Activated CD4-positive, alpha-beta T cell treated with anti-CD3 and anti-CD28 coated beads, Interleukin-2, amount 10 ng/mL, durations not matched to agents 7 days and 5 days (primary cell): ENCODE measurements at regions not wholly inside any gene's neighbourhood (a gene's known extent, or its start where the extent isn't known, plus 50 kb on each side); places are given as distances from the start of the nearest gene placed in this dataset.

Experiments
- CTCF ChIA-PET: fragments of 350-600 bp; sonication (Branson Sonifier 250); formaldehyde crosslinking; loops from one replicate; lab custom pipeline; 2021; ENCODE audit warnings: antibody characterized with exemption; lab: Charles Lee
- POLR2A ChIA-PET: fragments of 350-600 bp; sonication (Branson Sonifier 250); formaldehyde crosslinking; loops from one replicate; lab custom pipeline; 2021; ENCODE audit warnings: antibody characterized with exemption; lab: Charles Lee
- DNase-seq: peaks from one replicate; pipeline ENCODE4 v3.0.0-alpha.2; 2020
- H3K27ac Mint-ChIP-seq: one replicate; pipeline ENCODE4 v1.8.0; 2021; ENCODE audit warnings: mild to moderate bottlenecking, moderate library complexity, mixed read lengths
- H3K27me3 Mint-ChIP-seq: one replicate; pipeline ENCODE4 v1.8.0; 2021; ENCODE audit warnings: mixed read lengths
- H3K36me3 Mint-ChIP-seq: one replicate; pipeline ENCODE4 v1.8.0; 2021; ENCODE audit warnings: low read depth, mixed read lengths
- H3K4me1 Mint-ChIP-seq: one replicate; pipeline ENCODE4 v1.8.0; 2021; ENCODE audit warnings: mixed read lengths
- H3K4me3 Mint-ChIP-seq: one replicate; pipeline ENCODE4 v1.8.0; 2021; ENCODE audit warnings: mild to moderate bottlenecking, moderate library complexity, mixed read lengths
- H3K9me3 Mint-ChIP-seq: one replicate; pipeline ENCODE4 v1.8.0; 2021; ENCODE audit warnings: mixed read lengths

- Mint-ChIP-seq H3K4me1 (peaks cover 5% of the 10 kb centered on the region), H3K27ac (no peak overlapping the region), H3K4me3 (no peak overlapping the region), H3K9me3 (no peaks in the 10 kb centered on the region), H3K36me3 (no peaks in the 10 kb centered on the region), H3K27me3 (peaks cover 14% of the 10 kb centered on the region)
- ChIA-PET POLR2A (no interaction called here), CTCF (interaction anchor here (0.7 to 5.6 kb wide), 10 partner anchors 10 to 314 kb away, joined by 3 to 32 read pairs (median 5); no protein-coding TSS in a partner anchor)
- no peak for DNase-seq
Measured at GRCh38 chr7:106177300-106177690, 65.2 kb upstream of the SYPL1 start.

GRCh38 chr7:106176414-106177299 is 64.5 kb upstream of the SYPL1 start:
- Mint-ChIP-seq H3K36me3 (no peaks in the 10 kb centered on the region), H3K27ac (no peak overlapping the region), H3K9me3 (no peaks in the 10 kb centered on the region), H3K4me1 (peaks cover 3% of the 10 kb centered on the region), H3K27me3 (peaks cover 14% of the 10 kb centered on the region), H3K4me3 (no peak overlapping the region)
- CTCF ChIA-PET: interaction anchor here (0.6 to 5.6 kb wide), 13 partner anchors 9 to 390 kb away, joined by 3 to 32 read pairs (median 4); no protein-coding TSS in a partner anchor
- POLR2A ChIA-PET: no interaction called here
- DNase-seq: peak; percentile 70

- CTCF ChIA-PET: interaction anchor here (2.1 to 5.6 kb wide), 3 partner anchors 8 to 286 kb away, joined by 5 to 32 read pairs (median 15); no protein-coding TSS in a partner anchor
- no peak for DNase-seq
- H3K36me3 Mint-ChIP-seq: no peaks in the 10 kb centered on the region
- peaks cover 14% of the 10 kb centered on the region for H3K27me3 Mint-ChIP-seq
- peaks cover 3% of the 10 kb centered on the region for H3K4me1 Mint-ChIP-seq
- H3K4me3 Mint-ChIP-seq: no peak overlapping the region
- POLR2A ChIA-PET: no interaction called here
- H3K27ac Mint-ChIP-seq: no peak overlapping the region
- no peaks in the 10 kb centered on the region for H3K9me3 Mint-ChIP-seq
Measured at GRCh38 chr7:106175507-106175906, 63.4 kb upstream of the SYPL1 start.

GRCh38 chr7:106170651-106171050 is 58.5 kb upstream of the SYPL1 start:
- Mint-ChIP-seq H3K4me3 (no peak overlapping the region), H3K27me3 (peaks cover 11% of the 10 kb centered on the region), H3K9me3 (no peaks in the 10 kb centered on the region), H3K4me1 (no peaks in the 10 kb centered on the region), H3K27ac (no peak overlapping the region), H3K36me3 (no peaks in the 10 kb centered on the region)
- CTCF ChIA-PET: no interaction called here
- POLR2A ChIA-PET: no interaction called here
- DNase-seq: no peak

GRCh38 chr7:106169821-106170610 is 57.9 kb upstream of the SYPL1 start:
- no peak for DNase-seq
- Mint-ChIP-seq H3K4me3 (no peak overlapping the region), H3K27me3 (peaks cover 8% of the 10 kb centered on the region), H3K27ac (no peak overlapping the region), H3K9me3 (no peaks in the 10 kb centered on the region), H3K4me1 (no peaks in the 10 kb centered on the region), H3K36me3 (no peaks in the 10 kb centered on the region)
- POLR2A ChIA-PET: no interaction called here
- CTCF ChIA-PET: interaction anchor here (1.4 kb wide), 1 partner anchor 109 kb away, joined by 3 read pairs; no protein-coding TSS in a partner anchor

- H3K27me3 Mint-ChIP-seq: peaks cover 3% of the 10 kb centered on the region
- peaks cover 4% of the 10 kb centered on the region for H3K9me3 Mint-ChIP-seq
- H3K4me3 Mint-ChIP-seq: no peak overlapping the region
- POLR2A ChIA-PET: no interaction called here
- CTCF ChIA-PET: interaction anchor here (0.9 to 3.5 kb wide), 6 partner anchors 9 to 295 kb away, joined by 3 to 15 read pairs (median 4); no protein-coding TSS in a partner anchor
- no peaks in the 10 kb centered on the region for H3K36me3 Mint-ChIP-seq
- DNase-seq: no peak
- no peak overlapping the region for H3K27ac Mint-ChIP-seq
- H3K4me1 Mint-ChIP-seq: no peaks in the 10 kb centered on the region
Measured at GRCh38 chr7:106167439-106168136, 55.5 kb upstream of the SYPL1 start.

- no peaks in the 10 kb centered on the region for H3K4me1 Mint-ChIP-seq
- H3K4me3 Mint-ChIP-seq: no peak overlapping the region
- CTCF ChIA-PET: interaction anchor here (1.0 to 3.5 kb wide), 5 partner anchors 10 to 123 kb away, joined by 3 to 15 read pairs (median 5); no protein-coding TSS in a partner anchor
- H3K27me3 Mint-ChIP-seq: peaks cover 3% of the 10 kb centered on the region
- H3K9me3 Mint-ChIP-seq: peaks cover 4% of the 10 kb centered on the region
- no peaks in the 10 kb centered on the region for H3K36me3 Mint-ChIP-seq
- peak; percentile 54 for DNase-seq
- POLR2A ChIA-PET: no interaction called here
- H3K27ac Mint-ChIP-seq: no peak overlapping the region
Measured at GRCh38 chr7:106166651-106167342, 54.7 kb upstream of the SYPL1 start.

- Mint-ChIP-seq H3K4me3 (no peak overlapping the region), H3K27me3 (peaks cover 8% of the 10 kb centered on the region), H3K36me3 (no peaks in the 10 kb centered on the region), H3K27ac (no peak overlapping the region), H3K9me3 (peaks cover 4% of the 10 kb centered on the region), H3K4me1 (no peaks in the 10 kb centered on the region)
- DNase-seq: no peak
- POLR2A ChIA-PET: interaction anchor here (0.5 kb wide), 1 partner anchor 355 kb away, joined by 3 read pairs; no protein-coding TSS in a partner anchor
- CTCF ChIA-PET: interaction anchor here (0.6 to 3.5 kb wide), 7 partner anchors 11 to 1356 kb away, joined by 3 to 15 read pairs (median 5); no protein-coding TSS in a partner anchor
Measured at GRCh38 chr7:106165337-106165736, 53.2 kb upstream of the SYPL1 start.

GRCh38 chr7:106163257-106163656 is 51.1 kb upstream of the SYPL1 start:
- peaks cover 24% of the 10 kb centered on the region for H3K27me3 Mint-ChIP-seq
- H3K4me3 Mint-ChIP-seq: no peak overlapping the region
- H3K27ac Mint-ChIP-seq: no peak overlapping the region
- CTCF ChIA-PET: interaction anchor here (0.7 kb wide), 2 partner anchors 10 to 177 kb away, joined by 3 to 5 read pairs; no protein-coding TSS in a partner anchor
- H3K36me3 Mint-ChIP-seq: no peaks in the 10 kb centered on the region
- DNase-seq: no peak
- no peaks in the 10 kb centered on the region for H3K4me1 Mint-ChIP-seq
- H3K9me3 Mint-ChIP-seq: peaks cover 4% of the 10 kb centered on the region
- POLR2A ChIA-PET: no interaction called here
